DOHH2 (cell line): ENCODE measurements at regions not wholly inside any gene's neighbourhood (a gene's known extent, or its start where the extent isn't known, plus 50 kb on each side); places are given as distances from the start of the nearest gene placed in this dataset.

Source experiments
- CTCF ChIP-seq: fragments of 200-600 bp; sonication (generic); IDR thresholded peaks from one replicate; pipeline ENCODE4 v1.5.1; 2014; ENCODE audit warnings: antibody characterized with exemption, mild to moderate bottlenecking, low read depth, low read length; ENCODE audit not compliant: poor library complexity, severe bottlenecking
- EZH2phosphoT487 ChIP-seq: fragments of 200-600 bp; sonication (generic); IDR thresholded peaks from 2 replicates; pipeline ENCODE4 v1.6.1; 2017; ENCODE audit warnings: borderline replicate concordance, mild to moderate bottlenecking, antibody characterized with exemption, low read length, moderate library complexity, mixed read lengths

- TF ChIP-seq CTCF (no peak), EZH2phosphoT487 (no peak)
Measured at GRCh38 chr20:60984666-60985065, 267.4 kb upstream of the CDH4 start.
